ENCODE measurements at regions not wholly inside any gene's neighbourhood (a gene's known extent, or its start where the extent isn't known, plus 50 kb on each side); places are given as distances from the start of the nearest gene placed in this dataset.
"Not testable (repeated sequence)": the region's sequence is repeated elsewhere in the genome, so short reads cannot be mapped to it uniquely, and the experiment has no call there.

GRCh38 chr10:52499281-52499680, 185.2 kb downstream of the DKK1 start:
- no peak for DNase-seq (ENCODE audit: low read depth)
- no peak overlapping the region for H3K4me3 ChIP-seq (replicated peaks; ENCODE audit: low read depth, low read length)
- TF ChIP-seq CTCF (IDR thresholded peaks at IDR 0.05; ENCODE audit: low read length, missing control alignments) = no peak

GRCh38 chr10:52500476-52500875, 186.4 kb downstream of the DKK1 start:
- no peak for TF ChIP-seq CTCF (IDR thresholded peaks at IDR 0.05; ENCODE audit: low read length, missing control alignments)
- no peak for DNase-seq (ENCODE audit: low read depth)
- no peak overlapping the region for H3K4me3 ChIP-seq (replicated peaks; ENCODE audit: low read depth, low read length)

- no peak for TF ChIP-seq CTCF (IDR thresholded peaks at IDR 0.05; ENCODE audit: low read length, missing control alignments)
- no peak for DNase-seq (ENCODE audit: low read depth)
- H3K4me3 ChIP-seq (replicated peaks; ENCODE audit: low read depth, low read length) = no peak overlapping the region
These were observed 188.2 kb downstream of the DKK1 start for GRCh38 chr10:52502237-52502636.

- not testable (repeated sequence) for DNase-seq (ENCODE audit: low read depth); H3K4me3 ChIP-seq (replicated peaks; ENCODE audit: low read depth, low read length)
These were observed 191.3 kb downstream of the DKK1 start for GRCh38 chr10:52505341-52505740.

GRCh38 chr10:52514481-52514880, 200.4 kb downstream of the DKK1 start:
- no peak overlapping the region for H3K4me3 ChIP-seq (replicated peaks; ENCODE audit: low read depth, low read length)
- DNase-seq (ENCODE audit: low read depth) = no peak
- no peak for TF ChIP-seq CTCF (IDR thresholded peaks at IDR 0.05; ENCODE audit: low read length, missing control alignments)

- DNase-seq (ENCODE audit: low read depth) = no peak
- TF ChIP-seq CTCF (IDR thresholded peaks at IDR 0.05; ENCODE audit: low read length, missing control alignments) = no peak
- no peak overlapping the region for H3K4me3 ChIP-seq (replicated peaks; ENCODE audit: low read depth, low read length)
These were observed 202.9 kb downstream of the DKK1 start for GRCh38 chr10:52517012-52517411.

- DNase-seq (ENCODE audit: low read depth) = peak; percentile 6
- TF ChIP-seq CTCF (IDR thresholded peaks at IDR 0.05; ENCODE audit: low read length, missing control alignments) = no peak
- no peak overlapping the region for H3K4me3 ChIP-seq (replicated peaks; ENCODE audit: low read depth, low read length)
These were observed 209.6 kb downstream of the DKK1 start for GRCh38 chr10:52523696-52524095.

- no peak for TF ChIP-seq CTCF (IDR thresholded peaks at IDR 0.05; ENCODE audit: low read length, missing control alignments)
- H3K4me3 ChIP-seq (replicated peaks; ENCODE audit: low read depth, low read length) = no peak overlapping the region
- DNase-seq (ENCODE audit: low read depth) = peak; percentile 36
These were observed 211.7 kb downstream of the DKK1 start for GRCh38 chr10:52525761-52526160.
